ENCODE measurements at regions not wholly inside any gene's neighbourhood (a gene's known extent, or its start where the extent isn't known, plus 50 kb on each side); places are given as distances from the start of the nearest gene placed in this dataset.

DNA sequence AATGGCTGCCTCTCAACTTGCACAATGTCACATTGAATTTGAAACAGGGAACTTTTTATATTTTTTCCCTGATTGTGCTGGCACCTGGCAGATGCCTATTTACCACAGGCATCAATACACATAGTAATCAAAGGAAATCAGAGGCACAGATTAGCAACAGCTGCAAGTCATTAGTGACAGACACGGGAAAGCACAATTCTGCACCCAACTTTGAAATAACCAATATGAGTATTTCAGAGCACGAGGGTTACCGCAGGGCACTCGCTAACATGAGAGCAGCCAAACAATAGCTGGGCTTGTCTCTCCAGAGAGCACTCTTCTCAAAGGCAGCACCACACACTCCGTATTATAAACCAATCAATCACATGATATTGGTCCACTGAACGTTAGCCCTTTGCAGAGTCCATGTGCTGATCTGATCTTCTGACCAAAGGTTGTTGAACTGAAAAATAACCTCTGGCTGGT is 149.5 kb downstream of the RNF144B start:
- TF ChIP-seq JUN (IDR thresholded peaks at IDR 0.05; ENCODE audit: borderline replicate concordance, insufficient read depth, insufficient read length, low read depth) (no peak), POLR2AphosphoS5 (IDR thresholded peaks at IDR 0.05; ENCODE audit: insufficient read depth, low read depth, low read length) (no peak), EZH2 (IDR thresholded peaks at IDR 0.05; ENCODE audit: borderline replicate concordance, low read depth, low read length, severe bottlenecking) (no peak), POLR2A (IDR thresholded peaks at IDR 0.05; ENCODE audit: low read depth, low read length) (no peak), FOS (IDR thresholded peaks at IDR 0.05; ENCODE audit: borderline replicate concordance, insufficient read depth, low read length) (no peak), MAX (IDR thresholded peaks at IDR 0.05; ENCODE audit: insufficient read depth, insufficient read length) (no peak), GATA2 (IDR thresholded peaks at IDR 0.05; ENCODE audit: insufficient read depth, insufficient read length, low read depth, low read length) (no peak), MYC (IDR thresholded peaks at IDR 0.05; ENCODE audit: low read depth, low read length) (no peak)
- TF ChIP-seq, protein P1, sequence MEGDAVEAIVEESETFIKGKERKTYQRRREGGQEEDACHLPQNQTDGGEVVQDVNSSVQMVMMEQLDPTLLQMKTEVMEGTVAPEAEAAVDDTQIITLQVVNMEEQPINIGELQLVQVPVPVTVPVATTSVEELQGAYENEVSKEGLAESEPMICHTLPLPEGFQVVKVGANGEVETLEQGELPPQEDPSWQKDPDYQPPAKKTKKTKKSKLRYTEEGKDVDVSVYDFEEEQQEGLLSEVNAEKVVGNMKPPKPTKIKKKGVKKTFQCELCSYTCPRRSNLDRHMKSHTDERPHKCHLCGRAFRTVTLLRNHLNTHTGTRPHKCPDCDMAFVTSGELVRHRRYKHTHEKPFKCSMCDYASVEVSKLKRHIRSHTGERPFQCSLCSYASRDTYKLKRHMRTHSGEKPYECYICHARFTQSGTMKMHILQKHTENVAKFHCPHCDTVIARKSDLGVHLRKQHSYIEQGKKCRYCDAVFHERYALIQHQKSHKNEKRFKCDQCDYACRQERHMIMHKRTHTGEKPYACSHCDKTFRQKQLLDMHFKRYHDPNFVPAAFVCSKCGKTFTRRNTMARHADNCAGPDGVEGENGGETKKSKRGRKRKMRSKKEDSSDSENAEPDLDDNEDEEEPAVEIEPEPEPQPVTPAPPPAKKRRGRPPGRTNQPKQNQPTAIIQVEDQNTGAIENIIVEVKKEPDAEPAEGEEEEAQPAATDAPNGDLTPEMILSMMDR (IDR thresholded peaks at IDR 0.05; ENCODE audit: extremely low read depth in 1 of 2, insufficient read depth in 1 of 2, low read depth in 1 of 2, low read length in 2 of 2) = no peak

Data from endothelial cell of umbilical vein (primary cell).